ENCODE measurements at regions not wholly inside any gene's neighbourhood (a gene's known extent, or its start where the extent isn't known, plus 50 kb on each side); places are given as distances from the start of the nearest gene placed in this dataset.

DNA sequence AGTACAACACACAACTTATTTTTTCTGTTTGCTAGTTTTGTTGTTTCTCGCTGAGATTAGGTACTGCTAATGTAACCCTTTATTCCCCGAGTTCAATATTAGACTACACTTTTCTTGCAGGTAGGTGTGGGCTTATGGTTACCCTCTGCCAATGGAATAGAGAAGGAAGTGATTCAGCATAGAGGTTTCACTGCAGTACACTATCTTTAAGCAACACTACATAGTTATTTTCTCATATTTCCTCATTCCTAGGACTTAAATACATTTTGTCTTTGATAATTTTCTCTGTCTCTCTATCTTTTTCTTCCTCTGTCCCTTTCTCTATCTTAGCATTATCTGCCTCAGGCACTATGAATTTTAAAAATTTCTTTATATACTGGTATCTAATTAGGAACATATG is 791.0 kb downstream of the FAM181B start:
- H3K79me2 ChIP-seq (ENCODE audit: control insufficient read depth, low read length), result no peaks in the 10 kb centered on the region
- TF ChIP-seq EZH2phosphoT487 (IDR thresholded peaks at IDR 0.05; ENCODE audit: borderline replicate concordance, low read length), result no peak
- TF ChIP-seq, protein P1, sequence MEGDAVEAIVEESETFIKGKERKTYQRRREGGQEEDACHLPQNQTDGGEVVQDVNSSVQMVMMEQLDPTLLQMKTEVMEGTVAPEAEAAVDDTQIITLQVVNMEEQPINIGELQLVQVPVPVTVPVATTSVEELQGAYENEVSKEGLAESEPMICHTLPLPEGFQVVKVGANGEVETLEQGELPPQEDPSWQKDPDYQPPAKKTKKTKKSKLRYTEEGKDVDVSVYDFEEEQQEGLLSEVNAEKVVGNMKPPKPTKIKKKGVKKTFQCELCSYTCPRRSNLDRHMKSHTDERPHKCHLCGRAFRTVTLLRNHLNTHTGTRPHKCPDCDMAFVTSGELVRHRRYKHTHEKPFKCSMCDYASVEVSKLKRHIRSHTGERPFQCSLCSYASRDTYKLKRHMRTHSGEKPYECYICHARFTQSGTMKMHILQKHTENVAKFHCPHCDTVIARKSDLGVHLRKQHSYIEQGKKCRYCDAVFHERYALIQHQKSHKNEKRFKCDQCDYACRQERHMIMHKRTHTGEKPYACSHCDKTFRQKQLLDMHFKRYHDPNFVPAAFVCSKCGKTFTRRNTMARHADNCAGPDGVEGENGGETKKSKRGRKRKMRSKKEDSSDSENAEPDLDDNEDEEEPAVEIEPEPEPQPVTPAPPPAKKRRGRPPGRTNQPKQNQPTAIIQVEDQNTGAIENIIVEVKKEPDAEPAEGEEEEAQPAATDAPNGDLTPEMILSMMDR (IDR thresholded peaks at IDR 0.05; ENCODE audit: low read depth, low read length, poor library complexity, severe bottlenecking), result no peak
- H4K20me1 ChIP-seq (ENCODE audit: control insufficient read depth, insufficient read depth, low read depth, low read length), result no peaks in the 10 kb centered on the region
- no peaks in the 10 kb centered on the region for H3K9me3 ChIP-seq (ENCODE audit: control insufficient read depth, insufficient read depth, low read length)
- no peak overlapping the region for H3K27ac ChIP-seq (ENCODE audit: low read depth, low read length)
- H3K4me3 ChIP-seq (ENCODE audit: low read length), result no peak overlapping the region
- no peak overlapping the region for H3K4me2 ChIP-seq (ENCODE audit: low read length)
- H3K27me3 ChIP-seq (ENCODE audit: control insufficient read depth, low read length), result no peaks in the 10 kb centered on the region
- no peaks in the 10 kb centered on the region for H3K36me3 ChIP-seq (ENCODE audit: control insufficient read depth, low read length)
- no peaks in the 10 kb centered on the region for H3F3A ChIP-seq (ENCODE audit: control insufficient read depth, insufficient read depth)
- H3K9me2 ChIP-seq (replicated peaks; ENCODE audit: control insufficient read depth, low read length), result no peaks in the 10 kb centered on the region
- H3K4me1 ChIP-seq (ENCODE audit: control insufficient read depth, low read length), result no peaks in the 10 kb centered on the region

DNA sequence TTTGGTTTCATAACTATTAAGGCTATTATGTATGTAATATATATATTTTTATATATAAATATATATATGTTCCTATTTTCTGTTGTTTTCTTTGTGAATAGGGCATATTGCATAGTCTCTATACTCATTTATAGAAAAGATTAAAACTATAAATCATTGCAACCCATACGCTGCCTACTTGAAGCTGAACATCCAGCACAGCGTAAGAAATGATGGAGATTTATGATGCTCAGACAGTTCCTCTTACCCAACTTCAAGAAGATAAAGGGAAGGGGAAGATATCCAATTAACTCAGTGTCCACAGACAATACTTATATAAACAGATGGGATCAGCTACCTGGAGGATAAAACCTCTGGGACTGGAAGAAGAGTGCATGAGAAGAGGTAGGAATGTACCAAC is 791.7 kb downstream of the FAM181B start:
- Histone ChIP-seq H3K4me3 (ENCODE audit: low read length) (no peak overlapping the region), H3K27me3 (ENCODE audit: control insufficient read depth, low read length) (no peaks in the 10 kb centered on the region), H3K36me3 (ENCODE audit: control insufficient read depth, low read length) (no peaks in the 10 kb centered on the region), H4K20me1 (ENCODE audit: control insufficient read depth, insufficient read depth, low read depth, low read length) (no peaks in the 10 kb centered on the region), H3K79me2 (ENCODE audit: control insufficient read depth, low read length) (no peaks in the 10 kb centered on the region), H3K9me3 (ENCODE audit: control insufficient read depth, insufficient read depth, low read length) (no peaks in the 10 kb centered on the region), H3F3A (ENCODE audit: control insufficient read depth, insufficient read depth) (no peaks in the 10 kb centered on the region), H3K4me2 (ENCODE audit: low read length) (no peak overlapping the region), H3K4me1 (ENCODE audit: control insufficient read depth, low read length) (no peaks in the 10 kb centered on the region), H3K27ac (ENCODE audit: low read depth, low read length) (no peak overlapping the region), H3K9me2 (replicated peaks; ENCODE audit: control insufficient read depth, low read length) (no peaks in the 10 kb centered on the region)
- TF ChIP-seq, protein P1 (IDR thresholded peaks at IDR 0.05; ENCODE audit: low read depth, low read length, poor library complexity, severe bottlenecking), result no peak
- TF ChIP-seq EZH2phosphoT487 (IDR thresholded peaks at IDR 0.05; ENCODE audit: borderline replicate concordance, low read length), result no peak

DNA sequence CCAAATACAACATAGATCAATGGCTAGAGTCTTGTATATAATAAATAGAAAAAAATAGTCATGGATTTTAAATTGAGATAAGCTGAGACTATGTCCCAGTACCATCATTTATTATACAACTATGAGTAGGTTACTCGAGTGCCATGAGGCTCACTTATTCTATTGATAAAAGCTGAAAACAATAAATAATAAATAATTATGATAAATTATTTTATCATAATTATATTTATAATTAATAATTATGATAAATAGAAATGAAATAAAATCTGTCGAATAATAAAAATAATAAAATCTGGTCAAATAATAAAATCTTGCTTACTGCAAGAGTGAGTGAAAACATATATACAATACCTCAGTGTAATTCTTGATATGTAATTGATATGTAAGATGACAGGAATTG is 801.4 kb downstream of the FAM181B start:
- Histone ChIP-seq H3K9me2 (replicated peaks; ENCODE audit: control insufficient read depth, low read length) (no peaks in the 10 kb centered on the region), H3K4me1 (ENCODE audit: control insufficient read depth, low read length) (no peaks in the 10 kb centered on the region), H3K4me3 (ENCODE audit: low read length) (no peak overlapping the region), H3F3A (ENCODE audit: control insufficient read depth, insufficient read depth) (no peaks in the 10 kb centered on the region), H3K9me3 (ENCODE audit: control insufficient read depth, insufficient read depth, low read length) (no peaks in the 10 kb centered on the region), H3K36me3 (ENCODE audit: control insufficient read depth, low read length) (no peaks in the 10 kb centered on the region), H3K79me2 (ENCODE audit: control insufficient read depth, low read length) (no peaks in the 10 kb centered on the region), H4K20me1 (ENCODE audit: control insufficient read depth, insufficient read depth, low read depth, low read length) (no peaks in the 10 kb centered on the region), H3K27me3 (ENCODE audit: control insufficient read depth, low read length) (no peaks in the 10 kb centered on the region), H3K4me2 (ENCODE audit: low read length) (no peak overlapping the region), H3K27ac (ENCODE audit: low read depth, low read length) (no peak overlapping the region)
- TF ChIP-seq EZH2phosphoT487 (IDR thresholded peaks at IDR 0.05; ENCODE audit: borderline replicate concordance, low read length), result no peak
- TF ChIP-seq, protein P1 (IDR thresholded peaks at IDR 0.05; ENCODE audit: low read depth, low read length, poor library complexity, severe bottlenecking), result no peak

DNA sequence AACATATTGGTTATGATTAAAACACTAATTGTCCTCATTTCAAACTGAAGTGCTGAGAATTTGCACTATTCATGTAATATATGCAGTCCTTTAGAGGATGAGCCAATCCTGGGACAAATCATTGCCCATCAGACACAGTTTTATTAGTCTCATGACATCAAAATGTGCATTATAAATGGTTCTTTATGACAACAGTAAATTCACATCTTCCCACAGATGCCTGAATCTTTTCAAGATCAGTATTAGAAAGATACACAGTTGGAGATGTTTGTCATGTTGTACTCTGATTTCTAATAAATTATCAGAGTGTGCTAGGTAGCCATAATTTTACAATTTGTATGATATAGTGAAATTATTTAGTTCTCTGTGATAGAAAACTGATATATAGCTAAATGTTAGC is 813.5 kb downstream of the FAM181B start:
- no peaks in the 10 kb centered on the region for H3K9me2 ChIP-seq (replicated peaks; ENCODE audit: control insufficient read depth, low read length)
- H3K4me3 ChIP-seq (ENCODE audit: low read length), result no peak overlapping the region
- H3K27ac ChIP-seq (ENCODE audit: low read depth, low read length), result no peak overlapping the region
- H3K79me2 ChIP-seq (ENCODE audit: control insufficient read depth, low read length), result no peaks in the 10 kb centered on the region
- no peaks in the 10 kb centered on the region for H3K9me3 ChIP-seq (ENCODE audit: control insufficient read depth, insufficient read depth, low read length)
- no peaks in the 10 kb centered on the region for H4K20me1 ChIP-seq (ENCODE audit: control insufficient read depth, insufficient read depth, low read depth, low read length)
- H3K36me3 ChIP-seq (ENCODE audit: control insufficient read depth, low read length), result no peaks in the 10 kb centered on the region
- H3F3A ChIP-seq (ENCODE audit: control insufficient read depth, insufficient read depth), result no peaks in the 10 kb centered on the region
- no peak overlapping the region for H3K4me2 ChIP-seq (ENCODE audit: low read length)
- TF ChIP-seq EZH2phosphoT487 (IDR thresholded peaks at IDR 0.05; ENCODE audit: borderline replicate concordance, low read length), result no peak
- TF ChIP-seq, protein P1 (IDR thresholded peaks at IDR 0.05; ENCODE audit: low read depth, low read length, poor library complexity, severe bottlenecking), result no peak
- no peaks in the 10 kb centered on the region for H3K27me3 ChIP-seq (ENCODE audit: control insufficient read depth, low read length)
- H3K4me1 ChIP-seq (ENCODE audit: control insufficient read depth, low read length), result no peaks in the 10 kb centered on the region
